ENCODE measurements at regions not wholly inside any gene's neighbourhood (a gene's known extent, or its start where the extent isn't known, plus 50 kb on each side); places are given as distances from the start of the nearest gene placed in this dataset.

- TF ChIP-seq CTCF (IDR thresholded peaks at IDR 0.05) (no peak), POLR2A (IDR thresholded peaks at IDR 0.05) (no peak)
These were observed 85.6 kb upstream of the GAP43 start for GRCh38 chr3:115537669-115538068.
